HTR-8/SVneo (cell line): ENCODE measurements at regions not wholly inside any gene's neighbourhood (a gene's known extent, or its start where the extent isn't known, plus 50 kb on each side); places are given as distances from the start of the nearest gene placed in this dataset.

Experiments used
- DNase-seq: peaks from one replicate; pipeline ENCODE4 v3.0.0; 2011; ENCODE audit warnings: low spot score, mixed read lengths; ENCODE audit not compliant: insufficient read length
- FAIRE-seq: peaks from 2 replicates; lab custom pipeline; 2011; peaks lifted over from hg19 to GRCh38; lab: Jason Lieb, UNC

DNA sequence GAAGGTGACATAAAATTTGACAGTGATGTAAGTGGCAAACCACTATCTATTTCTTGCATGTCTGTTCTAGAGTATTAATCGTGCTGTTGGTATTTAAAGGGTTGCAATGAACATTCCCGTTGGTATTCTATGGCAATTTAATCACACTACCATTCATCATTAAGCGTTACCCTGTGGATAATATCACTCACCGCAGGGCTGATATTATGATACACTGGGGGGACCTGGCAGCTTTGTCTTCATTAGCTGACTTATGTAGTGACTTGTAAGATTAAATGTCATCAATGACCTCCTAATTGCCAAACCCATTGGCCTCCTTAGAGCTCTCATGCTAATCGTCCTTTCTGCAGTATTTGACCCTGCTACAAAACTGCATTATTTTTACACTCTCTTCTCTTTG lies 624.5 kb upstream of the VSTM2A start:
- no peak for FAIRE-seq
- DNase-seq: no peak

- no peak for DNase-seq
- no peak for FAIRE-seq
Measured at GRCh38 chr7:53920011-53920410, 622.2 kb upstream of the VSTM2A start.

- DNase-seq: no peak
- FAIRE-seq: no peak
Measured at GRCh38 chr7:53940483-53940882, 601.7 kb upstream of the VSTM2A start.

DNA sequence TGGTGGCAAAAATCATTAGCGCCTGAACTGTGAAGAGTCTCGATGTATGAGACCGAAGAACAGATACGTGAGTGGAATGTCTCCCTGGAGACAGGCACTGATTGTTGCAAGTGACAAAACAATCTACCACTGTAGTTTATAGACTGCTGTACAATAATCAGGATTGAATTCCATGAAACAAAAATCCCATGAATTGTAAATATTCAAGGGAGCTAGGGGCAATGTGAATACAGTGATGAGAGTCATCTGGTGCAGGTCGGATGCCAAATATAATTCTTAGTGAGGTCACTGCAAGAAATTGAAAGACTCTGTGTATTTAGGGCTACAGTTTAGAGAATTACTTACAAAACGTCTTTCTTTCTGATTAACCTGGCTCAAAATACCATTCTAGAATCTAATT lies 594.4 kb upstream of the VSTM2A start:
- FAIRE-seq: no peak

DNA sequence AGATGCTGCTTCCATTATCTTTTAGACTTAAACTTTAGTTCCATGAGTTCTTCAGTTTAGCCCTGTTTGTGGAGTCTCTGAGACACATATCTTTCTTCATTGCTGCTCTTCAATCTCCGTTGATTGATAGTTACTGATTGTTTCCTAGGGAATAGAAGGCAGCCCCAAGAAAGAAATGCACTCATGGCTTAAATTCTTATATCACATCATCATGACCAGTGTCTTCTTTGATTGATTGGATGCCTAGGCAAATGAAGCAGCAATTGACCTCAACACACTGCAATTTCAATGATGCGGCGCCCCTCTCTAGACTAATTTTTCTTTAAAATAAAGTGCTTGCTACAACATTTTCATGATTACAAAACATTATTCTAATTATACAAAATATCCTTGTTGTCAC lies 576.5 kb upstream of the VSTM2A start:
- FAIRE-seq (no peak), DNase-seq (no peak)

More for the DNA sequence above, 594.4 kb upstream of the VSTM2A start:
- DNase-seq: no peak

DNA sequence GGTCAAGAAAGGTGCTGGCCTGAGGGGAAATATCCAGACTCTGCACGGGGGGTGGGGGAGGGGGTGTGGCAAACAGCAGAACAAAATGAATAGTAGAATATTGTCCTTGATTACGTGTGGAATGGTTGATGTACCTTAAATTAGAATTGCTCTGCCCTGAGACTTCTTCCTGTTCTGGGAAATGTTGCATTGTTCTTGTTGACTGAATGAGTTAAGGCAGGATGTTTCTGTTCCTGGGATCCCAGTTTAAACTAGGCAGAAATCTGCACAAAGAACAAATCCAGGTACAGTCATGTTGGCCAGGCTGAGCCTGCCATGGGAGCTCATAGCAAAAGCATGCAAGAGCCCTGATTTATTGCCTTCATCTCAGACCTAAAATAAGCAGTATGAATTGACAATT lies 558.7 kb upstream of the VSTM2A start:
- DNase-seq (no peak), FAIRE-seq (no peak)

DNA sequence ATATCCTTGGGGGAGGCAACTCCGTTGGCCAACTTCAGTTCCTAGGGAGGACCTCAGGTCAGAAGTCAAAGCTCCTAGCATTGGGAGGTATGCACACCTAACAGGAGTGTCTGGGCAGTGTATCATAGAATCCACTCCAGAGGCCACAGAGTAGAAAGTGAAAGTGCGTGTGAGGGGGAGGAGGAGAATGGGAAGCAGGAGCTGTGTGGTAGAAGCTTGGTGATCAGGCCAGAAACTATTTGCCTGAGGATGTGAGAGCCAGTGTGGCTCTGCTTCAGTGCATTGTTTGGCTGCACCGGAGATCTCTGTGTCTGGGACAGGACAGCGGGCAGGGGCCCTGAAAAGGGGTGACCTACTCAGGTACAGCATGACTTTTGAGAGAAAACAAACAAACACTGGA lies 557.4 kb upstream of the VSTM2A start:
- no peak for DNase-seq

DNA sequence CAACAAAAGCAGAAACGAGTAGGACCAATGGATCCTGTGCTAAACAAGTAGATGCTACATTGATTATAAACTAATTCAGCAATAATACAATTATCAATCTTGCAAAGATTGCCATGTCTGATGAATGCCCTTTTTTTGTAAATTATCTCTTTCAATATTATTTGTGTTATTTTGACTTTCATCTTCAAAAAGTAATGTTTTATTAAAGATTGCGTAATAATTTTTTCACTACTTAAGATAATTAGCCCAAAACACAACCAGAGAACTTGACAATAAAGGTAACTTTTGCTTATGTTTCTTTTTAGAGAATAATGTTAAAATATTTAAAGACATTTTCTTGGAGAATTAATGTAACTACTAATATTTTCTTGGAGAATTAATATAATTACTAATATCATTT lies 553.8 kb upstream of the VSTM2A start:
- DNase-seq (no peak), FAIRE-seq (no peak)

More for the DNA sequence above, 557.4 kb upstream of the VSTM2A start:
- no peak for FAIRE-seq

- no peak for DNase-seq
Measured at GRCh38 chr7:53993224-53993623, 549.0 kb upstream of the VSTM2A start.

DNA sequence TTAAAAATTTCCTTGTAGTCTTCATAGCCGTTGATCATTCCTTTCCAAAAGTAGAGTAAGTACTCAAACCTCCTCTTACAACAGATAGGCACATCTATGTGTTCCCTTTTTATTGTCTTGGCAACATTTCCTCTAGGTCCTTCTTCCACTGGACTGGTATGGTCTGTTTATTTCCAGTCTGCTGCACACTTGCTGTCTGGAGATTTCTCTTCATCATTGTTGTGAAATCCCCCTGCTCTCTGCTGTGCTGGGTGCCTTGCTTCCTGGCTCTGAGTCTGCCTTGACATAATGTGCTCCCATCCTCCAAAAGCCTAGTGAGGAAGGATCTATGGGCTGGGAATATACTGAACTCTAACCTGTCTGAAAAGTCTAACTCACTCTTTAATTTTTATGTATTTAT lies 545.3 kb upstream of the VSTM2A start:
- FAIRE-seq (no peak), DNase-seq (no peak)

More at GRCh38 chr7:53993224-53993623, 549.0 kb upstream of the VSTM2A start:
- FAIRE-seq: no peak

DNA sequence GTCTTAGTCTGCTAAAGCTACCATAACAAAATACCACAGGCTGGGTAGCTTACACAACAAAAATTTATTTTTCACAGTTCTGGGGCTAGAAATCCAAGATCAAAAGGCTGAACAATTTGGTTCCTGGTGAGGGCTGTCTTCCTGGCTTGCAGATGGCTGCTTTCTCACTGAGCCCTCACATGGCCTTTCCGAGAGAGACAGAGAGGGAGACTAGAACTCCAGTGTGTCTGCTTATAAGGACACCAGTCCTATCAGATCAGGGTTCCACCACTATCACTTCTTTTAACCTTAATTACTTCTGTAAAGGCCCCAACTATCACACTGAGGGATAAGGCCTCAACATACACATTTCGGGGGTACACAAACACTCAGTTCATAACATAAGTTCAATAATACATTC lies 527.4 kb upstream of the VSTM2A start:
- FAIRE-seq: no peak
- DNase-seq: no peak

- FAIRE-seq (no peak), DNase-seq (no peak)
Measured at GRCh38 chr7:54015251-54015650, 526.9 kb upstream of the VSTM2A start.

DNA sequence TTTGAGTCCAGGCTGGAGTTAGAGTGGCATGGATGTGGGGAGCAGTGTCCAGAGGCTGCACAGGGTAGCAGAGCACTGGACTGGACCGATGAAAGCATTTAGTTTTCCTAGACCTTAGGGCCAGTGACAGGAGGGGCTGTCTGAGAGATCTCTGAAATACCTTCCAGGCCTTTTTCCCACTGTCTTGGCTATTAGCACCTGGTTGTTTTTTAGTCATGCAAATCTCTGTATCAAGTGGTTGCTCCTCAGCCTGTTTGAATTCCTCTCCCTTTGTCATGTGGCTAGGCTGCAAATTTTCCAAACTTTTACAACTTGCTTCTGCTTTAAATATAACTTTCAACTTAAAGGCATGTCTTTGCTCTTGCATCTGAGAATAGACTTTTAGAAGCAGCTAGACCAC lies 504.3 kb upstream of the VSTM2A start:
- no peak for DNase-seq
- no peak for FAIRE-seq

- FAIRE-seq (no peak), DNase-seq (no peak)
Measured at GRCh38 chr7:54060643-54061042, 481.5 kb upstream of the VSTM2A start.

GRCh38 chr7:54066643-54067042 lies 475.5 kb upstream of the VSTM2A start:
- DNase-seq: no peak
- no peak for FAIRE-seq

DNA sequence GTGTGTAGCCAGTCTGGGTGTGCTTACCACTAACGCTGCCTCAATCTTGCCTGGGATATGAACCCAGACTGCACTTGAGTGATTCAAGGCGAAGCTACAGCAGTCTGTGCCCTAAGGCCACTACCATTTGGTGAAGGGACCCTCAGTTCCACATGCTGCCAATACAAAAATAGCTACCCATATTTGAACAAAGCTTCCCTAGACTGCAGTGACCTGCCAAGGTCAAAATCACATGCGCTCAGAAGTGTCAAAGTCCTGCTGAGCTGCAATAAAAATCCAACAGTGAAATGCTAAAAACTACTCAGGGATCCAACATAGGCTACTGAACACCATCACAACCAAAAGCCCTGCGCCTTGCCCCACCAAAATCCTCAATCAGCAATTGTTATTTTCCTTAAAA lies 472.3 kb upstream of the VSTM2A start:
- no peak for DNase-seq
- FAIRE-seq: no peak

GRCh38 chr7:54072710-54073109 lies 469.5 kb upstream of the VSTM2A start:
- DNase-seq (no peak), FAIRE-seq (no peak)

DNA sequence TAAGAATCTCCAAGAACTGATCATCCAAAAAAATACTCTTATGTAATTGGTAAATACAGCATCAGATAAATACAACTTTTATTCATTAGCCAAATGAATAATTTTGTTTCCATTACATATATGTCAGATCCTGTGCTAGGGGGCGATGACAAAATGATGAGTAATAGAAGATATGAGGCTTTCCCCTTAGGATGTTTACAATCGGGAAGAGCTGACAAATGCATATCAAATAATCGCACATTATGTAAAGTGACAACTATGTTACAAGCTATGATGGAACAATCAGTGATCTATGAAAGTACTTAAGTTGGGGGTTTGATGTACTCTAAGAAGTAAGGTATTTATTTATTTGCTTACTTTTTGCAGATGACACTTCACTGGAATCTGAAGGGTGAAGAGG lies 465.6 kb upstream of the VSTM2A start:
- FAIRE-seq (no peak), DNase-seq (no peak)

DNA sequence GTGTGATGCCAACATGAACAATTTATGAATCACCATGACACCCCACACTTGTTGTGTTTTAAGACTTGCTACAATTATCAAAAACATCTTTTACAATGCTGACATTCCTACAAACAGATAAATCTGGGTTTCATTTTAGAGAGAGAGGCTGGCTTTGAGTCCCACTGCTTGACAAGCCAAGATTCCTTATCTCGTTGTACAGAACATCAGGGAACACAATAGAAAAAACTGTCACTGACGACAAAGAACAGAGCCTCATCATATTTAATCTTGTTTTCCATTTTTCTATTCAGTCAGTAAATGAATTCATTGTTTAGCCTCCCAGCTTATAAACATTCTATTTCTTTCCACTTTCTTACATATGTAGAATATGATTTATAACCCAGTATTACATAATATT lies 461.6 kb upstream of the VSTM2A start:
- DNase-seq (no peak), FAIRE-seq (no peak)

DNA sequence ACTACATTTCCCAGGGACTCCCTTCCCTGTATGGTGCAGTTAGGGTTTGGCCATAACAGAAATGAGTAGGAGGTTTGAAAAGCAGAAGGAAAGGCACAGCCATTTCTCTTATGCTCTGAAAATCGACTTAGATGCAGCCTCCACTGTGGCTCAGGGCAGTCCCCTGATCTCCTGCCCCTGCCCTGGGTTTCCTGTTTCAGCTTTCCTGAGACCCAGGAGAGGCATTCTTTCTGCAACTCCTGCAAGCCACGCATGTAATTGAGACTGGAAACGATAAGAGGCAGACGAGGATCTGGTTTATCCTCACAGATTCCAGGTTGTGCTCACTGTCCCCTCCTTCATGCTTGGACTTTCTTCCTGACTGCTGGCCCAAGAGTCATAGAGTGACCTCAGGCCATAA lies 461.2 kb upstream of the VSTM2A start:
- no peak for FAIRE-seq
- DNase-seq: no peak

DNA sequence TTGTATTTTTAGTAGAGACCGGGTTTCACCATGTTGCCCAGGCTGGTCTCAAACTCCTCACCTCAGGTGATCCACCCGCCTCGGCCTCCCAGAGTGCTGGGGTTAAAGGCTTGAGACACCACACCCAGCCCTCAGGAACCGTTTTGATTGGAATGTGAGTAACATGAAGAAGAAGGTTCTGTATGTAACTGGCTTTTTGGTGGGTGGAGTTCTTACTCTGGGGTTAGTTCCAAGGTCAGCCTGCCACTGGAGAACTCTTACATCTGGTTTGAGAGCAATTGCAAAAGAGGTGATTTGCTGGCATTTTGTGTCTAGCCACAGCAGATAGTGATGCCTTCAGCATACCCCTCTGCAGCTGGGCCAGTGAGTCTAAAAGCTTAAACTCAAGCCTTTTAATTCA lies 457.8 kb upstream of the VSTM2A start:
- no peak for DNase-seq
- FAIRE-seq: no peak

DNA sequence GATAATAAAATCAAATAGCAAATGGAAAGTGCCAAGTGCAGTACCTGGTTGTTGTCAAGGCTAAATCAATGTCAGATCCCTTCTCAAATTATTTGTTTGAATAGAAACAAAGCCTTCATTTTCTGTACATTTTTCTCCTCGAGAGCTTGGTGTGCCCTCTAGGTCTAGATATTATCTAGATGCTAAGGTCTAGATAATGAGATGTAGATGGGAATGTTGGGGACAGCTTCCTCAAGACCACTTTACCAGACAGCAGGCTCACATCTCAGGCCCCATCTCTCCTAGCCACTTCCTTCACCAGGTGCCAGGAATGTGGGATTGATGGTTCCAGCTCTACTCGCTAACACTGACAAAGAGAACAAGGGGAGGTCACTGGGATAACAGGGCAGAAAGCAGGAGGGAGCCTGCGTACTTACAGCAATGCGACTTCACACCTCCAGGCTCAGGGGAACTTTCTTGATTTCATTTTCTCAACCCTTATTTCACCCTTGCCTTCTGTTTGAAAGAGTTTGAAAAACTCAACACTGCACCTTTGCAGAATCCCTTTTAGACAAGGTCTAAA lies 451.4 kb upstream of the VSTM2A start:
- no peak for FAIRE-seq
- DNase-seq: no peak

DNA sequence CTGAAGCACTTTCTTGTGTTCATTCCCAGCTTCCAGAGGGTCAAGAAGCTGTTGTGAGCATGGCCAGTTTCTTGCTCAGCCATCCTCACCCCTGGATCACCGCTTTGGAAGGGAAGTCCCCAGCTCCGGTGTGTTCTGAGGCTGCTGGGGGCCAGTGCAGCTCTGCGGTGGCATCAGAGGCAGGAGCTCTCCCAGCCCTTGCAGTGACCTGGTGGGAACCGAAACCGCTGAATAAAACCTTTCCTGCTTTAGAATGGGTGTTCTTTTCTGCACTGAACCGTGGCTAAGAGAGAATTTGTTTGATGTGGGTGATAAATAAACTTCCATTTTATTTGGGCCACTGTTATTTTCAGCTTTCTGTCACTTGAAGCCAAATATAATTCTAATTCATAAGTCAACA lies 450.9 kb upstream of the VSTM2A start:
- FAIRE-seq: no peak
- DNase-seq: no peak
